GM12878 (cell line): ENCODE measurements at regions not wholly inside any gene's neighbourhood (a gene's known extent, or its start where the extent isn't known, plus 50 kb on each side); places are given as distances from the start of the nearest gene placed in this dataset.

ENCODE experiments used
- CBX5 ChIP-seq: sonication (generic); IDR thresholded peaks from 2 replicates; pipeline ENCODE4 v1.6.1; 2016; ENCODE audit warnings: low read depth, moderate library complexity, mild to moderate bottlenecking, inconsistent platforms
- CHD4 ChIP-seq: fragments of 200-600 bp; sonication (generic); IDR thresholded peaks from 2 replicates; pipeline ENCODE4 v1.6.1; 2016; ENCODE audit warnings: mild to moderate bottlenecking
- E4F1 ChIP-seq: fragments of 450-650 bp; IDR thresholded peaks from 2 replicates; pipeline ENCODE4 v1.6.1; 2018; ENCODE audit warnings: borderline replicate concordance, mild to moderate bottlenecking; ENCODE audit not compliant: partially characterized antibody
- HDAC2 ChIP-seq: fragments of 200-600 bp; sonication (generic); IDR thresholded peaks from 2 replicates; pipeline ENCODE4 v1.6.1; 2017
- JUNB ChIP-seq: IDR thresholded peaks from 2 replicates; pipeline ENCODE4 v1.6.1; 2016; ENCODE audit warnings: antibody characterized with exemption, mild to moderate bottlenecking
- RAD21 ChIP-seq: IDR thresholded peaks from 2 replicates; pipeline ENCODE4 v1.6.1; 2011; ENCODE audit warnings: mild to moderate bottlenecking, low read depth, low read length, moderate library complexity; ENCODE audit not compliant: insufficient read depth
- SPI1 ChIP-seq: IDR thresholded peaks from 2 replicates; pipeline ENCODE4 v1.6.1; 2011; ENCODE audit warnings: low read depth, mild to moderate bottlenecking, low read length, moderate library complexity, borderline replicate concordance; ENCODE audit not compliant: insufficient read depth
- YBX1 ChIP-seq: fragments of 450-650 bp; IDR thresholded peaks from 2 replicates; pipeline ENCODE4 v1.6.1; 2016; ENCODE audit warnings: antibody characterized with exemption
- ZNF274 ChIP-seq: IDR thresholded peaks from one replicate; pipeline ENCODE4 v1.8.0; 2011; ENCODE audit not compliant: insufficient read length, insufficient read depth
- ZNF592 ChIP-seq: fragments of 450-650 bp; IDR thresholded peaks from 2 replicates; pipeline ENCODE4 v1.6.1; 2017; ENCODE audit warnings: mild to moderate bottlenecking, moderate library complexity

- TF ChIP-seq RAD21: no peak
- no peak for TF ChIP-seq CHD4
- no peak for TF ChIP-seq ZNF592
- no peak for TF ChIP-seq E4F1
- TF ChIP-seq YBX1: no peak
- TF ChIP-seq JUNB: no peak
- TF ChIP-seq CBX5: no peak
- no peak for TF ChIP-seq HDAC2
- TF ChIP-seq ZNF274: no peak
- TF ChIP-seq SPI1: no peak
Measured at GRCh38 chr5:155948576-155948975, 378.4 kb upstream of the SGCD start (continued).
